ENCODE measurements at regions not wholly inside any gene's neighbourhood (a gene's known extent, or its start where the extent isn't known, plus 50 kb on each side); places are given as distances from the start of the nearest gene placed in this dataset.

GRCh38 chr3:26236531-26236930 is 386.0 kb upstream of the LRRC3B start:
- Histone ChIP-seq H3K14ac (ENCODE audit: insufficient read length) (no peak overlapping the region), H2AFZ (ENCODE audit: low read length) (no peak overlapping the region), H3K4ac (replicated peaks; ENCODE audit: insufficient read length, low read depth, low read length) (no peak overlapping the region), H3K79me1 (ENCODE audit: low read depth, low read length) (no peaks in the 10 kb centered on the region), H3K18ac (ENCODE audit: extremely low read depth, low read length) (no peak overlapping the region), H4K5ac (ENCODE audit: insufficient read length, low read depth, low read length) (no peak overlapping the region), H3K23me2 (ENCODE audit: low read depth, low read length) (no peaks in the 10 kb centered on the region), H3K27me3 (replicated peaks in 1 of 4; ENCODE audit: control insufficient read depth in 3 of 4, extremely low read depth in 1 of 4, insufficient read depth in 3 of 4, low read length in 3 of 4) (no peaks in the 10 kb centered on the region), H3K9me3 (ENCODE audit: insufficient read depth in 2 of 2, low read depth in 1 of 2, low read length in 1 of 2) (no peaks in the 10 kb centered on the region), H2BK20ac (ENCODE audit: low read length) (no peak overlapping the region), H4K20me1 (replicated peaks in 1 of 2; ENCODE audit: control insufficient read depth in 1 of 2, insufficient read depth in 2 of 2, low read length in 2 of 2) (no peaks in the 10 kb centered on the region), H3K9ac (replicated peaks in 1 of 4; ENCODE audit: extremely low read depth in 1 of 4, low read depth in 3 of 4, low read length in 3 of 4) (no peak overlapping the region), H3K36me3 (ENCODE audit: control insufficient read depth in 2 of 4, insufficient read depth in 4 of 4, low read length in 3 of 4) (no peaks in the 10 kb centered on the region), H3K27ac (ENCODE audit: low read depth, low read length) (no peak overlapping the region), H3K56ac (replicated peaks; ENCODE audit: insufficient read length, low read depth, low read length) (no peak overlapping the region), H3K23ac (ENCODE audit: insufficient read length) (no peak overlapping the region), H3K4me2 (ENCODE audit: insufficient read depth in 1 of 2, low read depth in 2 of 2, low read length in 2 of 2) (no peak overlapping the region), H3K4me1 (replicated peaks in 1 of 4; ENCODE audit: control insufficient read depth in 3 of 4, insufficient read depth in 4 of 4, low read length in 3 of 4) (no peaks in the 10 kb centered on the region), H3K79me2 (ENCODE audit: control insufficient read depth in 1 of 2, insufficient read depth in 2 of 2, low read length in 2 of 2) (no peaks in the 10 kb centered on the region), H2BK12ac (ENCODE audit: low read depth, low read length) (no peak overlapping the region), H2BK15ac (ENCODE audit: low read length) (no peak overlapping the region), H4K8ac (ENCODE audit: extremely low read depth, insufficient read depth, low read length) (no peak overlapping the region), H4K91ac (replicated peaks; ENCODE audit: insufficient read length, low read length) (no peak overlapping the region), H2BK5ac (ENCODE audit: low read depth, low read length) (no peak overlapping the region), H2BK120ac (replicated peaks; ENCODE audit: low read depth, low read length) (no peak overlapping the region), H3K4me3 (ENCODE audit: extremely low read depth in 1 of 4, insufficient read depth in 2 of 4, low read depth in 3 of 4, low read length in 4 of 4) (no peak overlapping the region), H2AK5ac (ENCODE audit: low read depth, low read length) (no peak overlapping the region)
- ChIA-PET POLR2A (ENCODE audit: partially characterized antibody) (no interaction called here), CTCF (ENCODE audit: partially characterized antibody) (no interaction called here)
- no peak for TF ChIP-seq JUN (IDR thresholded peaks at IDR 0.05; ENCODE audit: low read depth, low read length)
- no peak for TF ChIP-seq RNF2 (IDR thresholded peaks at IDR 0.05; ENCODE audit: borderline replicate concordance, low read depth, low read length, missing control alignments, poor library complexity, severe bottlenecking)
- no peak for TF ChIP-seq BACH1 (IDR thresholded peaks at IDR 0.05; ENCODE audit: low read length)
- DNase-seq (ENCODE audit: low read depth in 1 of 2, low spot score in 2 of 2): no peak
- WGBS, 2 experiments (ENCODE audit: extremely low coverage in 1 of 2, insufficient coverage in 1 of 2, insufficient read length in 1 of 2, insufficient replicate concordance in 2 of 2, low coverage in 1 of 2, low lambda C conversion rate in 2 of 2, missing lambda C conversion rate in 1 of 2): 85% methylated on average over 2 of the region's 2 CpGs; no CpG with 5 or more reads in 1 of the 2 experiments
- no peak for FAIRE-seq
